Tongue (tissue), 1 donor: ENCODE measurements at regions not wholly inside any gene's neighbourhood (a gene's known extent, or its start where the extent isn't known, plus 50 kb on each side); places are given as distances from the start of the nearest gene placed in this dataset.
"Not testable (repeated sequence)": the region's sequence is repeated elsewhere in the genome, so short reads cannot be mapped to it uniquely, and the experiment has no call there.

Experiments used
- DNase-seq: peaks from one replicate; pipeline ENCODE4 v3.0.0-alpha.2; 2015

GRCh38 chr20:60171313-60171712 is 213.1 kb downstream of the CDH26 start:
- no peak for DNase-seq

- no peak for DNase-seq
These were observed 213.5 kb downstream of the CDH26 start for GRCh38 chr20:60171738-60172137.

DNA sequence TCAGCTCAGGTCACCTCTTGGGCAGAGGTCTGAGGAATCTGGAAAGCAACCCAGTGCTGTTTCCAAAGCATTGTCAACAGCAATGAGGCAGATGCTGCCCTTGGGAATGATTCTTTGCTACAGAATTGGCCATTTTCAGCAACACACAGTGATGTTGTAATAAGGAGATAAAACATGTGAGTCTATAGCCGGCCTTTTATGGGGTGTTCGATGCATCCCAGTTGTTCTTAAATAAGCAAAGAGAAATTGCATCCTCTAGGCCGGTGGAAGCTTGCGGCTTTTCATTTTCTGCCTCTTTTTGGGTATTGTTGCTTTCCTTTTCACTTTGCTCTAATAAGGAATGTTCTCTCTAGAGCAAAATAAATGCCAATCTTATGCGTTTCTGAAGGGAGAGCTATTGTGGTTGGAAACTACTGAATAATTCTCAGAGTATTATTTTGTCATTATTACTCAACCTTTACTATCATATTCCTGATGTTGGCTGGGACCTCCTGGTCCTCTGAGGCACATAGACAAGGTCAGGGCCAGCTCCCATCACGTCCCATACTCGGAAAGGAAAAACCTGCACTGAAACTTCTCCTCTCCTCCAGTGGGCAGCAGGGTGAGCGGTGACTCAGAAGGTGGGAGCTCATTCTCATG is 214.2 kb downstream of the CDH26 start:
- DNase-seq, result no peak

DNA sequence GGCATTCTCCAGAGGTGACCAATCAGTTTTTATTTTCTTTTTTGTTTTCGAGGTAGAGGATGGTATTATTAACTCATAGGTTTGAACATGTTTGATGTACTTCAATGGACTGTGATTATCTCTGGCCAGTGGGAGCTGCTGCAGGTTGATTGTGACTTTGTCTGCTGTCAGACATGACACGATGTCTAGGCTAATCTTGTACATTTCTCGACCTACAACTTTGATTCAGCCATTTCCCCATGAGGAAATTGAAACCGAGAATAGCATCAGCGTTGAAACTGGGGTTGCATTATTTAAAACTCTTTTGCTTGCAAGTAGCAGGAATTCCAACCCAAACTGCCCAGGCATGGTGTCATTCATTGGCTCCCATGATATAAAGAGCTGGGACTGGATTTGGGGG is 218.9 kb downstream of the CDH26 start:
- DNase-seq, result no peak

GRCh38 chr20:60180986-60181385 is 222.8 kb downstream of the CDH26 start:
- no peak for DNase-seq

DNA sequence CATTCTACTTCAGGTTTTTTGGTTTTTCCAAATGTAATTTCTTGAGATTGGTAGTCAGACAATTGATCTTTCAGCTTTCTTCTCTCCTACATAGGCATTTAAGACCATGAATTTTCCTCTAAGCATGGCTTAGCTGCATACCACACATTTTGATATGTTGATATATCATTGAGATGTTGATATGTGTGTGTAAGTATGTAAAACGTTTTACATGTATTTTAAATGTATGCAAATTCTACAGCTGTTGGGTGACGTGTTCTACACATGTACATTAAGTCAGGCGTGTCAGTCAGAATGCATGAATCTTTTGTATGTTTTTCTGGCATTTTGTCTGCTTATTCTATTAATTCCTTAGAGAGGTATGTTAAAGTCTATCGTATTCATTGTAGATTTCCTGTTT is 228.2 kb downstream of the CDH26 start:
- DNase-seq, result no peak

GRCh38 chr20:60187683-60188082 is 229.5 kb downstream of the CDH26 start:
- DNase-seq, result no peak

DNA sequence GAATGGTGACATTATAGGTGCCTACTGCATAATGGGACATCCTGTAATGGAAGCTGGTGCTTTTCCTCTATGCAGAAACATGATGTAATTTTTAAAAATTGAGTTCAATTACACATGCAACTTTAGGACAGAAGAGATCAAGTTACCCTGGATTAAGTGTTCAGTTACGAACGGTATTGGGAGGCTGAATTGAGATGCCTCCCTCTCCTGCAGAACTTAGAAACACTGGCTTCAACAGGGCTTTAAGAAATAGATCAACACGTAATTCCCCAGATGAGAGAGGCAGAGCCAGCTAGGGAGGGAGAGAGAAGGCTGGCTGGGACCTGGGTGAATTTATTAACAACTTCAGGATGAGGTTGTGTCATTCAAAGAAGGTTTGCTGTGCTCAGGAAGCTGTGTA is 232.8 kb downstream of the CDH26 start:
- no peak for DNase-seq

GRCh38 chr20:60192326-60192725 is 234.1 kb downstream of the CDH26 start:
- DNase-seq, result no peak

DNA sequence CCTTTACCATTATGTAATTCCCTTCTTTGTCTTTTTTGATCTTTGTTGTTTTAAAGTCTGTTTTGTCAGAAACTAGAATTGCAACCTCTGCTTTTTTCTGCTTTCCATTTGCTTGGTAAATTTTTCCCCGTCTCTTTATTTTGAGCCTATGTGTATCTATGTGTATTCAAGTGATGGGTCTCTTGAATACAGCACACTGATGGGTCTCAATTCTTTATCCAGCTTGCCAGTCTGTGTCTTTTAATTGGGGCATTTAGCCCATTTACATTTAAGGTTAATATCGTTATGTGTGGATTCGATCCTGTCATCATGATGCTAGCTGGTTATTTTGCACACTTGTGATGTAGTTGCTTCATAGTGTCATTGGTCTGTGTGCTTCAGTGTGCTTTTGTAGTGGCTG is 240.9 kb downstream of the CDH26 start:
- DNase-seq, result not testable (repeated sequence)

DNA sequence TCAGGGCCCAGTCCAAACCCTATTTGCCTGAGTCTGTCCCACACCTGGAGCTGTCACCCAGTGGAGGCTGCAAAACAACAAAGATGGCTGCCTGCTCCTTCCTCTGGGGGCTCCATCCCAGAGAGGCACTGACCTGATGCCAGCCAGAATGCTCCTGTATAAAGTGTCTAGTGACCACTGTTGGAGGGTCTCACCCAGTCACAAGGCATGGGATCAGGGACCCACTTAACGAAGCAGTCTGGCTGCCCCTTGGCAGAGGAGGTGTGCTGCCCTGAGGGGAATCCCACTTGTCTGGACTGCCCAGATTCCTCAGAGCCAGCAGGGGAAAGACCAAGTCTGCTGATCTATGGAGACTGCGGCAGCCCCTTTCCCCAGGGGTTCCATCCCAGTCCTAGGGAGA is 241.6 kb downstream of the CDH26 start:
- no peak for DNase-seq

- no peak for DNase-seq
These were observed 242.2 kb downstream of the CDH26 start for GRCh38 chr20:60200305-60200918.

GRCh38 chr20:60201198-60201835 is 243.1 kb downstream of the CDH26 start:
- DNase-seq, result no peak

- DNase-seq, result peak; percentile 22
These were observed 243.8 kb downstream of the CDH26 start for GRCh38 chr20:60202046-60202445.

DNA sequence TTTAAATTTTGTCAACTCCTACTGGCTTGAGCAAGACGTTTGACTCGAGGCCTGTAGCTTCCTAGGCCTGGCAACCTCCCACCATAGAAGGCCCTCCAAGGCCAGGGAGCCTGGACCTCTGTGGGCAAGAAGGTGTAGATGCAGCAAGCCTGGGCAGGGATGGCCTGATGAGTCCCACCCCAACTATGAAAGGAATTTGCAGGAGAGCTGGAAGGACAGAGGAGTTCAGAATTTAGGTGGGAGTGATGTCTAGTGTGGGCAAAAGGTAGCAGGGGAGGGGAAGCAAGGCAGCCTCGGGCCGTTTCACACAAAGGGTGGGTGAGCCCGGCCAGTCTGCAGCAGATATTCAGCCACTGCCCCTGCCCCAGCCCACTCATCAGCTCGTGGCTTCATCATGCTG is 245.2 kb downstream of the CDH26 start:
- DNase-seq, result no peak

DNA sequence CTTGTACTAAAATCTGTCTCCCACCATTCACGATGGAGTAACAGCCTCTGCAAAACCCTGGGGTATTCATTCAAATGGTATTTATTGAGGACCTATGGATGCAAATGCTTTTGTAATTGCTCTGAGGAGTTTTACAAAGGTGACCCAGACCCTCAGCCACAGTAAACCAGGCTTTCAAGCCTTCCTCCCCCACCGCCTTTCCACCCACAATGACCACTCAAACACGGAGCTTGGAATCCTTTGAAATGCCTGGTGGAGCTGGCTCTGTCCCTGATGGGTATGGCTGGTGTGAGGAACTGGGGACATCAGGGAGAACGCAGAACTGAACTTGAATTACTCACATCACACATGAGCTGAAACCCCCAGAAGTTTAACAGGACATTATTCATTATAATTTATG is 246.4 kb downstream of the CDH26 start:
- no peak for DNase-seq

DNA sequence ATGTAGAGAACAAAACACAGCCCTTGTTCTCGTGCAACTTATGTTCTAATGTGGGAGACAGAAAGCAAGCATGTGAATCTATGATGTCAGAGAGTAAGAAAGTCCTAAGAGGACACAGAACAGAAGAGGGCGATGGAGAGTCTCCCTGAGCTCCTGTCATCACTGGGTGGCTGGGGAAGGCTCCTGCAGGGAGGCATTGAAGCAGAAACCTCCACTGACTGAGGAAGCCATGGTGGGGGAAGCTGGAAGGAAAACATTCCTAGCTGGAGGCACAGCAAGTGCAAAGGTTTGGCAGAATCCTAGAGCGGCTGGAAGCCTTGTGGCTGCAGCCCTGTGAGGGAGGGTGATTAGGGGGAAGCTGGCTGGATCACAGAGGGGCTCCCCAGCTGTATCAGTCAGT is 248.0 kb downstream of the CDH26 start:
- peak; percentile 16 for DNase-seq

GRCh38 chr20:60209048-60209447 is 250.8 kb downstream of the CDH26 start:
- DNase-seq, result no peak

GRCh38 chr20:60210779-60211617 is 252.8 kb downstream of the CDH26 start:
- DNase-seq, result peak; percentile 86

GRCh38 chr20:60211618-60212463 is 253.6 kb downstream of the CDH26 start:
- no peak for DNase-seq

GRCh38 chr20:60212695-60213094 is 254.5 kb downstream of the CDH26 start:
- no peak for DNase-seq
